Astrocyte (in vitro differentiated cells and primary cell): ENCODE measurements at regions not wholly inside any gene's neighbourhood (a gene's known extent, or its start where the extent isn't known, plus 50 kb on each side); places are given as distances from the start of the nearest gene placed in this dataset.

ENCODE experiments used
- EZH2 ChIP-seq: IDR thresholded peaks from 2 replicates; pipeline ENCODE4 v1.6.1; 2012; ENCODE audit warnings: mild to moderate bottlenecking, low read length, inconsistent platforms; ENCODE audit not compliant: insufficient read depth
- TF ChIP-seq, protein P1 (sequence below): IDR thresholded peaks from 2 replicates; pipeline ENCODE4 v1.5.1; 2011; ENCODE audit warnings: low read depth, mild to moderate bottlenecking, inconsistent platforms, low read length, moderate library complexity; ENCODE audit not compliant: insufficient read depth

DNA sequence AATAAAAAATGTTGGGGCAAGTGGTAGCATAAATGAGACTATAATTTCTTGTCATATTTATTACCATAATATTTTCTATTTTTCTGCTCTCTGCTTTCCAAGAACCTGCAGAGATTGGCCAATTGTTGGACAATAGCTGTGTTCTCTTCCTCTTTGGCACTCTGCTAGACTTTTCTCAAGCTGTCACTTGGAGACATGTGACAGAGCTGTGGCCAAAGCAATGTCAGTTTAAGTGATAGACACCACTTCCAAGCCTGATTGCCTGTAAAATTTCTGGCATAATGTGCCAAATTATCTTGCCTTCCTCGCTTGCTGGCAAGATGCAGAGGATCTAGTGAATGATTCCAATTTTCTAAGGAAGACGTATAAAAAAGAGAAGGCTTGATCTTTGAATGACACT, 162.2 kb upstream of the NDST4 start:
- TF ChIP-seq, protein P1, sequence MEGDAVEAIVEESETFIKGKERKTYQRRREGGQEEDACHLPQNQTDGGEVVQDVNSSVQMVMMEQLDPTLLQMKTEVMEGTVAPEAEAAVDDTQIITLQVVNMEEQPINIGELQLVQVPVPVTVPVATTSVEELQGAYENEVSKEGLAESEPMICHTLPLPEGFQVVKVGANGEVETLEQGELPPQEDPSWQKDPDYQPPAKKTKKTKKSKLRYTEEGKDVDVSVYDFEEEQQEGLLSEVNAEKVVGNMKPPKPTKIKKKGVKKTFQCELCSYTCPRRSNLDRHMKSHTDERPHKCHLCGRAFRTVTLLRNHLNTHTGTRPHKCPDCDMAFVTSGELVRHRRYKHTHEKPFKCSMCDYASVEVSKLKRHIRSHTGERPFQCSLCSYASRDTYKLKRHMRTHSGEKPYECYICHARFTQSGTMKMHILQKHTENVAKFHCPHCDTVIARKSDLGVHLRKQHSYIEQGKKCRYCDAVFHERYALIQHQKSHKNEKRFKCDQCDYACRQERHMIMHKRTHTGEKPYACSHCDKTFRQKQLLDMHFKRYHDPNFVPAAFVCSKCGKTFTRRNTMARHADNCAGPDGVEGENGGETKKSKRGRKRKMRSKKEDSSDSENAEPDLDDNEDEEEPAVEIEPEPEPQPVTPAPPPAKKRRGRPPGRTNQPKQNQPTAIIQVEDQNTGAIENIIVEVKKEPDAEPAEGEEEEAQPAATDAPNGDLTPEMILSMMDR, result no peak
- no peak for TF ChIP-seq EZH2
